Neural cell (in vitro differentiated cells): ENCODE measurements at regions not wholly inside any gene's neighbourhood (a gene's known extent, or its start where the extent isn't known, plus 50 kb on each side); places are given as distances from the start of the nearest gene placed in this dataset.

Source experiments
- H2AFZ ChIP-seq: fragments of 200-600, 300-800 bp; sonication (generic), shearing (Covaris generic); 2 replicates; pipeline ENCODE4 v1.6.0; 2014; ENCODE audit warnings: low read depth, mild to moderate bottlenecking, antibody characterized with exemption, low read length, moderate library complexity
- H3F3A ChIP-seq: fragments of 200-600 bp; shearing (Covaris generic); 2 replicates; pipeline ENCODE4 v1.6.1; 2016; ENCODE audit warnings: mild to moderate bottlenecking, moderate library complexity, mixed read lengths, antibody characterized with exemption, low read length; ENCODE audit not compliant: insufficient read depth, poor library complexity, severe bottlenecking
- H3K27ac ChIP-seq: fragments of 200-600, 300-800 bp; sonication (generic), shearing (Covaris generic); 2 replicates; pipeline ENCODE4 v1.5.1; 2014; ENCODE audit warnings: mild to moderate bottlenecking, low read length, moderate library complexity
- H3K27me3 ChIP-seq: fragments of 300-800, 200-600 bp; sonication (generic), shearing (Covaris generic); 2 replicates; pipeline ENCODE4 v1.6.0; 2014; ENCODE audit warnings: mild to moderate bottlenecking, low read depth, low read length, moderate library complexity; ENCODE audit not compliant: insufficient read depth
- H3K36me3 ChIP-seq: fragments of 300-800, 200-600 bp; sonication (generic), shearing (Covaris generic); 2 replicates; pipeline ENCODE4 v1.5.1; 2014; ENCODE audit warnings: mild to moderate bottlenecking, antibody characterized with exemption, low read length, moderate library complexity; ENCODE audit not compliant: insufficient read depth
- H3K4me2 ChIP-seq: fragments of 300-800, 200-600 bp; sonication (generic), shearing (Covaris generic); 2 replicates; pipeline ENCODE4 v1.6.0; 2014; ENCODE audit warnings: mild to moderate bottlenecking, low read length
- H3K4me3 ChIP-seq: fragments of 300-800, 200-600 bp; sonication (generic), shearing (Covaris generic); 2 replicates; pipeline ENCODE4 v1.5.1; 2014; ENCODE audit warnings: mild to moderate bottlenecking, low read length, moderate library complexity
- H3K79me2 ChIP-seq: fragments of 200-600 bp; shearing (Covaris generic); replicated peaks from 2 replicates; pipeline ENCODE4 v1.6.0; 2014; ENCODE audit warnings: mild to moderate bottlenecking, low read length, moderate library complexity; ENCODE audit not compliant: insufficient read depth
- H3K9ac ChIP-seq: fragments of 300-800, 200-600 bp; sonication (generic), shearing (Covaris generic); 2 replicates; pipeline ENCODE4 v1.6.1; 2016; ENCODE audit warnings: mild to moderate bottlenecking, low read length, mixed read lengths
- H3K9me2 ChIP-seq: fragments of 200-600 bp; shearing (Covaris generic); 2 replicates; pipeline ENCODE4 v1.6.1; 2016; ENCODE audit warnings: mild to moderate bottlenecking, low read length, mixed read lengths; ENCODE audit not compliant: insufficient read depth
- H3K9me3 ChIP-seq: fragments of 200-600, 300-800 bp; sonication (generic), shearing (Covaris generic); 2 replicates; pipeline ENCODE4 v1.6.1; 2016; ENCODE audit warnings: mild to moderate bottlenecking, mixed run types, low read length, moderate library complexity, mixed read lengths
- H4K20me1 ChIP-seq: fragments of 200-600 bp; shearing (Covaris generic); 2 replicates; pipeline ENCODE4 v1.6.1; 2016; ENCODE audit warnings: mild to moderate bottlenecking, mixed run types; ENCODE audit not compliant: insufficient read depth
- CTCF ChIP-seq: fragments of 450-650 bp; IDR thresholded peaks from 2 replicates; pipeline ENCODE4 v1.5.1; 2014; ENCODE audit warnings: antibody characterized with exemption, mild to moderate bottlenecking, moderate library complexity; ENCODE audit not compliant: poor library complexity, severe bottlenecking
- EP300 ChIP-seq: fragments of 450-650 bp; conservative IDR thresholded peaks from 2 replicates; pipeline ENCODE4 v1.6.1; 2014; ENCODE audit warnings: antibody characterized with exemption, mild to moderate bottlenecking, moderate library complexity; ENCODE audit not compliant: poor library complexity, severe bottlenecking
- EZH2 ChIP-seq: fragments of 200-600, 300-800 bp; shearing (Covaris generic), sonication (generic); IDR thresholded peaks from 2 replicates; pipeline ENCODE4 v1.6.1; 2014; ENCODE audit warnings: antibody characterized with exemption, low read length, borderline replicate concordance, mild to moderate bottlenecking; ENCODE audit not compliant: insufficient read depth, poor library complexity, severe bottlenecking
- MXI1 ChIP-seq: fragments of 450-650 bp; conservative IDR thresholded peaks from 2 replicates; pipeline ENCODE4 v1.6.1; 2014; ENCODE audit warnings: antibody characterized with exemption, mild to moderate bottlenecking; ENCODE audit not compliant: poor library complexity, severe bottlenecking
- POLR2AphosphoS5 ChIP-seq: IDR thresholded peaks from 2 replicates; pipeline ENCODE4 v1.6.1; 2012
- RAD21 ChIP-seq: fragments of 450-650 bp; conservative IDR thresholded peaks from 2 replicates; pipeline ENCODE4 v1.6.1; 2014; ENCODE audit warnings: antibody characterized with exemption, mild to moderate bottlenecking, moderate library complexity
- REST ChIP-seq: IDR thresholded peaks from 2 replicates; pipeline ENCODE4 v1.6.1; 2012; ENCODE audit warnings: borderline replicate concordance
- SMC3 ChIP-seq: fragments of 450-650 bp; conservative IDR thresholded peaks from 2 replicates; pipeline ENCODE4 v1.6.1; 2014; ENCODE audit warnings: antibody characterized with exemption, mild to moderate bottlenecking, moderate library complexity; ENCODE audit not compliant: poor library complexity
- TAF1 ChIP-seq: IDR thresholded peaks from 2 replicates; pipeline ENCODE4 v1.6.1; 2012; ENCODE audit warnings: low read depth

GRCh38 chrX:19293606-19294325 is 50.0 kb upstream of the PDHA1 start:
- TF ChIP-seq MXI1: no peak
- TF ChIP-seq RAD21: no peak
- TF ChIP-seq POLR2AphosphoS5: no peak
- no peak for TF ChIP-seq TAF1
- TF ChIP-seq EP300: no peak
- TF ChIP-seq CTCF: no peak
- TF ChIP-seq EZH2: no peak
- TF ChIP-seq REST: no peak
- TF ChIP-seq SMC3: no peak
- Histone ChIP-seq H3K27me3 (no peaks in the 10 kb centered on the region), H3K9me2 (no peaks in the 10 kb centered on the region), H3F3A (no peaks in the 10 kb centered on the region), H3K27ac (no peak overlapping the region), H4K20me1 (no peaks in the 10 kb centered on the region), H2AFZ (no peak overlapping the region), H3K9me3 (no peaks in the 10 kb centered on the region), H3K9ac (no peak overlapping the region), H3K79me2 (no peaks in the 10 kb centered on the region), H3K36me3 (no peaks in the 10 kb centered on the region), H3K4me2 (no peak overlapping the region), H3K4me3 (no peak overlapping the region)
